ENCODE measurements at regions not wholly inside any gene's neighbourhood (a gene's known extent, or its start where the extent isn't known, plus 50 kb on each side); places are given as distances from the start of the nearest gene placed in this dataset.

GRCh38 chr2:6755456-6755855, 110.3 kb downstream of the CMPK2 start:
- TF ChIP-seq ZNF274 (IDR thresholded peaks at IDR 0.05; ENCODE audit: low read depth, low read length) (no peak), YY1 (IDR thresholded peaks at IDR 0.05; ENCODE audit: insufficient read depth, insufficient read length) (no peak)

Data from NT2/D1 (cell line).